ENCODE measurements at regions not wholly inside any gene's neighbourhood (a gene's known extent, or its start where the extent isn't known, plus 50 kb on each side); places are given as distances from the start of the nearest gene placed in this dataset.

GRCh38 chr1:184279911-184280458 lies 106.8 kb upstream of the C1orf21 start:
- DNase-seq (ENCODE audit: low spot score), result no peak

- DNase-seq (ENCODE audit: low spot score), result peak; percentile 52
Observed at GRCh38 chr1:184283999-184284398, 102.8 kb upstream of the C1orf21 start.

GRCh38 chr1:184284900-184285299 lies 101.9 kb upstream of the C1orf21 start:
- DNase-seq (ENCODE audit: low spot score), result no peak

GRCh38 chr1:184285401-184286087 lies 101.3 kb upstream of the C1orf21 start:
- no peak for DNase-seq (ENCODE audit: low spot score)

- no peak for DNase-seq (ENCODE audit: low spot score)
Observed at GRCh38 chr1:184287001-184287400, 99.8 kb upstream of the C1orf21 start.

- DNase-seq (ENCODE audit: low spot score), result no peak
Observed at GRCh38 chr1:184289825-184290550, 96.8 kb upstream of the C1orf21 start.

- no peak for DNase-seq (ENCODE audit: low spot score)
Observed at GRCh38 chr1:184291701-184292100, 95.1 kb upstream of the C1orf21 start.

- no peak for DNase-seq (ENCODE audit: low spot score)
Observed at GRCh38 chr1:184292101-184292500, 94.7 kb upstream of the C1orf21 start.

GRCh38 chr1:184294101-184294500 lies 92.7 kb upstream of the C1orf21 start:
- DNase-seq (ENCODE audit: low spot score), result no peak

- peak; percentile 65 for DNase-seq (ENCODE audit: low spot score)
Observed at GRCh38 chr1:184296466-184297243, 90.2 kb upstream of the C1orf21 start.

GRCh38 chr1:184297244-184297750 lies 89.5 kb upstream of the C1orf21 start:
- DNase-seq (ENCODE audit: low spot score), result no peak

- no peak for DNase-seq (ENCODE audit: low spot score)
Observed at GRCh38 chr1:184298440-184299405, 88.1 kb upstream of the C1orf21 start.

GRCh38 chr1:184299406-184299790 lies 87.4 kb upstream of the C1orf21 start:
- peak; percentile 47 for DNase-seq (ENCODE audit: low spot score)

GRCh38 chr1:184299796-184300195 lies 87.0 kb upstream of the C1orf21 start:
- no peak for DNase-seq (ENCODE audit: low spot score)

- DNase-seq (ENCODE audit: low spot score), result no peak
Observed at GRCh38 chr1:184300446-184300845, 86.4 kb upstream of the C1orf21 start.

- no peak for DNase-seq (ENCODE audit: low spot score)
Observed at GRCh38 chr1:184301227-184301626, 85.6 kb upstream of the C1orf21 start.

GRCh38 chr1:184302346-184302745 lies 84.5 kb upstream of the C1orf21 start:
- DNase-seq (ENCODE audit: low spot score), result no peak

- no peak for DNase-seq (ENCODE audit: low spot score)
Observed at GRCh38 chr1:184310157-184310819, 76.5 kb upstream of the C1orf21 start.

GRCh38 chr1:184311580-184311979 lies 75.2 kb upstream of the C1orf21 start:
- DNase-seq (ENCODE audit: low spot score), result no peak

GRCh38 chr1:184315254-184315653 lies 71.6 kb upstream of the C1orf21 start:
- DNase-seq (ENCODE audit: low spot score), result no peak

- no peak for DNase-seq (ENCODE audit: low spot score)
Observed at GRCh38 chr1:184319879-184320278, 67.0 kb upstream of the C1orf21 start.

All from hepatic stellate cell (primary cell).